ENCODE measurements at regions not wholly inside any gene's neighbourhood (a gene's known extent, or its start where the extent isn't known, plus 50 kb on each side); places are given as distances from the start of the nearest gene placed in this dataset.
A peak's percentile ranks its signal among the peaks of the same experiment; 100 is the strongest.
"Not testable (repeated sequence)": the region's sequence is repeated elsewhere in the genome, so short reads cannot be mapped to it uniquely, and the experiment has no call there.

DNA sequence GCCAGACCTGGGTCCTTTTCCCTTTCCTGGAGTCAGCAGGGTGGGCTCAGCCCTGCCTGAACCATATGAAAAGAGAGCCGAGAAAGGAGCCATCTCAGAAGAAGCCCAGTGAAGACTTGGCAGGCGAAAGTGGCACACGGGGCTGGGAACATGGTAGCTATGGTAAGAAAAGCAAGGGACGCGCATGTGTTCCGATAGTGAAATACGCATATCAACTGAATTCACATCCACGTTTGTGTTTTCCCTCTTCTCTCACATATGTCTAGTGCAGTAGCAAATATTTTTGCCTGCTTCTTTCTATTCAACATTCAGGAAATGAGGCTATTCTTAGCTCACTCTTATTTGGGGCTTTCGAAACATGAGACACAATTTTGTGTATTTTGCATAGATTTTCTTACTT is 54.1 kb upstream of the PEG3 start:
- no peak for DNase-seq

GRCh38 chr19:56896095-56896494 is 55.6 kb upstream of the PEG3 start:
- DNase-seq, result no peak

DNA sequence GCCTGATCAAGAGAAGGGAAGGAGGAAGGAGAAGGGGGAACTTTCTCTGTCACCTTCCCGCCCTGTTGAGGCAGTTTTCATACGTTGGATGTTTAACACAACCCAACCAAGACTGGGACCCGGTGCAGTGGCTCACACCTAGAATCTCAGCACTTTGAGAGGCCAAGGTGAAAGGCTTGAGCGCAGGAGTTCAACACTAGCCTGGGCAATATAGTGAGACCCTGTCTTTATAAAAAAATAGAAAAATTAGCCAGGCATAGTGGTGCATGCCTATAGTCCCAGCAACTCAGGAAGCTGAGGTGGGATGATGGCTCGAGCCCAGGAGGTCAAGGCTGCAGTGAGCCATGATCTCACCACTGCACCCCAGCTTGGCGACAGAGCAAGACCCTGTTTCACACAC is 59.4 kb upstream of the PEG3 start:
- no peak for DNase-seq

- DNase-seq, result no peak
Measured at GRCh38 chr19:56900573-56901097, 60.1 kb upstream of the PEG3 start.

GRCh38 chr19:56905631-56906150 is 65.2 kb upstream of the PEG3 start:
- no peak for DNase-seq

DNA sequence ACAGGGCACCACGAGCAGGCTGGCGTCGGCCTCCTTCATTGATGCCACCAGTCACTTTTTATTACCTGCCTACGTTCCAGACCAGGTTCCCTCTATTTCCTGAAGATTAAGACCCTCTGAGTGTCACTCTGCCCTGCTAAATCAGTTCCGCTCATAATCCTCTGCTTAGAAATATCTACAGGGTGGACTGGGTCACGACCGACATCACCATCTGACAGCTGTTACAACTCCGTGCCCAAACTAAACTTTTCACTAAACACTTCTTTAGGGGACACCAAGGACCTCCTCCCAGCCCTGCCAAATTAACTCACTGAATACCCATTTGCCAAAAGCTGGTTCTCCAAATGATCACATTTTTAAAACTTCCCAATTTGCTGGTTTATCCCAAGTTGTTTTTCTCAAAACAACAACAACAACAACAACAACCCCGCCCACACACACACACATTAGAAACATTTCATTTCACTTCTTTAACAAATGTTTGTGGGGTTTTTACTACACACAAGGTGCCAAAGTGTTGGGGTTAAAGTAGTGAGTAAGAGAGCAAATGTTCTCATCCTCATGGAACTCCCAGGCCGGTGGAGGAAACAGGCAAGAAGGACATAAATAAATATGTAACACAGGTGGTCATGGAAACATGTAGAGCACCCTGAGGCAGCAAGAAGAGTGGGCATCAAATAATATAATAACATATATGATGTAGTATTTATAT is 72.0 kb upstream of the PEG3 start:
- no peak for DNase-seq

DNA sequence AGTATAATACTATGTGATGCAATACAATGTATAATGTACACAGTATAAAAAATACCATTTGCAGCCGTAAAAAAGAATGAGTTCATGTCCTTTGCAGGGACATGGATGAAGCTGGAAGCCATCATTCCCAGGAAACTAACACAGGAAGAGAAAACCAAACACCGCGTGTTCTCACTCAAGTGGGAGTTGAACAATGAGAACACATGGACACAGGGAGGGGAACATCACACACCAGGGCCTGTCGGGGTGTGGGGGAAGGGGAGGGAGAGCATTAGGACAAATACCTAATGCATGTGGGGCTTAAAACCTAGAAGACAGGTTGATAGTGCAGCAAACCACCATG is 72.6 kb upstream of the PEG3 start:
- not testable (repeated sequence) for DNase-seq

DNA sequence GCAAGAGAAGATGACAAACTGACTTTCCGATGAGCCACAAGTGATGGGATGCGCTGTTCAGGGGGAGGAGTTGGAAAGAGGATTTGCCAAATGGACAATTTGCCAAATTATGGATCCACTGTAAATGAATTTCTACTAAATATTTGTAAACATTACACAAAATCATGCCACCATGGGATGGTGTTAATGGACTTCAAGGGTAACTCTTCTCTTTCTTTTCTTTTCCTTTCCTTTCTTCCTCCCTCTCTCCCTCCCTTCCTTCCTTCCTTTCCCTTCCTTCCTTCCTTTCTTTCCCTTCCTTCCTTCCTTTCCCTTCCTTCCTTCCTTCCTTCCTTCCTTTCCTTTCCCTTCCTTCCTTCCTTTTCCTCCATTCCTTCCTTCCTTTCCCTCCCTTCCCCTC is 76.0 kb upstream of the PEG3 start:
- no peak for DNase-seq

DNA sequence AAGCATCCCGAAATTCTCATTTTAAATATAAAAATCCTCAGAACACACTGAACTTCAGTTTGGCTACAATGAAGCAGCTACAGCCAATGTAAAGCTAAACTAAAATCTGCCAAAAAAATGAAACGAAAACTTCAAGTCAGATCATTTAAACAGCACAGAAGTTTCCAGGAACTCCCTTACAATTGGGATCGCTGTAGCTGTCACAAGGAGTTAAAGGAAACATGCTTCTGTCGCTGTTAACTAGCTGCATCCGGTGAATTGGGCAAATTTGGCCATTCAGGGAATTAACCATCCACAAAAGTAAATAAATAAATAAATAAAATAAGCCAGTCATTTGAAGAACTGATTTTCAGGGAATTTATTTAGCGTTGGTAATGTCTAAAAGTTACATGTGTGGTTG is 77.0 kb upstream of the PEG3 start:
- DNase-seq, result no peak

DNA sequence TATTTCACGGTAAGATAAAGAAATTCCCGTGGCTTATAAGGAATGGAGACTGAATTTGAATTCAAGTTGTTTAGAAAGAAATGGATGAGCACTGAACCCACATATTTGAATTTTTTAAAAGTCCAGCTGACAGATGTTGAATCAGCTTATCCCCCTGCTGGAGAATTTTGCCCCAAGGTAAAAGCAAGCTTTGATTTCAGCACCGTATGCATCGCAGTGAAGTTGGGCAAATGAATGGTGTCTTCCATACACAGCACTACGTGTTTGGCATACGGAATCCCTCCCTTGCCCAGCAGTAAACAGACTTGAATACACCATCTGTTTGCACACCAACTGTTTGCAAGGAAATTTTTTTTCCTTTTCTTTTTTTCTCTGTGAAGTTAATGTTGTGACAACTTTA is 77.5 kb upstream of the PEG3 start:
- DNase-seq, result no peak

GRCh38 chr19:56918682-56919307 is 78.3 kb upstream of the PEG3 start:
- no peak for DNase-seq

- no peak for DNase-seq
Measured at GRCh38 chr19:56919308-56919995, 78.9 kb upstream of the PEG3 start.

GRCh38 chr19:56926094-56926493 is 85.6 kb upstream of the PEG3 start:
- not testable (repeated sequence) for DNase-seq

- DNase-seq, result no peak
Measured at GRCh38 chr19:56927294-56927693, 86.8 kb upstream of the PEG3 start.

DNA sequence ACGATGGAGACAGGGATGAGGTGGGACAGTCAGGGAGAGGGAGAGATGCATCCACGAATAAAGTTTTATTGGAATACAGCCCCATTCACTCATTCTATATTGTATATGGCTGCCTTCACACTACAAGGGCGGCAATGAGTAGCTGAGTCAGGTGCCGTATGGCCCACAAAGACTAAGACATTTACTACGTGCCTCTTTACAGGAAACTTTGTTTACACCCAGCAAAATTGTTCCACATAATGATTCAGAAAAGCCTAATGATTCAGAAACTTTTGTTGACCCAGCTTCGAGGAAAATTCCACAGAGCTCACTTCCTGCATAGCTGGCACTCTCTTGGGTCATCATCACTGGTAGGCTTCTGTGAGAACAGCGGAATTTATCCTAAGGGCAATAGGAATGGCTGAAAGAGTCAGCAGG is 87.3 kb upstream of the PEG3 start:
- DNase-seq, result no peak

GRCh38 chr19:56930647-56931535 is 90.4 kb upstream of the PEG3 start:
- peak; percentile 21 for DNase-seq

- DNase-seq, result no peak
Measured at GRCh38 chr19:56933014-56933705, 92.6 kb upstream of the PEG3 start.

GRCh38 chr19:56934438-56935090 is 94.0 kb upstream of the PEG3 start:
- DNase-seq, result no peak

DNA sequence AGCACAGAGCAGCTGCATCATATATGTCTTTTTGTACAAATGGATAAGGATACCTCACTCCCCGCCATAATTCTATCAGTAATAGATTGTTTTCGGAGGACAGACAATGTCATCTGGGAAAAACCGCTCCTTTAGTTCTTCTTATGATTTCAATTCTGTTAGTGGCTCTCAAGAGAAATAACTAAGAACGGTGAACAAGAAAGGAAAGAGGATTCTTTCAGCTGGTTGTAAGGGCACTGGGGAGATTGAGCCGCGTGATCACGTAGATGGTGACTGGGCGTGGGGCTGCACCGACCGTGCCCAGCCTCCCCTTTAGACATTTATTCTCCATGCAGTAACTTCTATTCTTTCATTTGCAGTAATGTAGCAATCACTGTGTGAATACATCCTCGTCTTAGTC is 99.4 kb upstream of the PEG3 start:
- no peak for DNase-seq

DNA sequence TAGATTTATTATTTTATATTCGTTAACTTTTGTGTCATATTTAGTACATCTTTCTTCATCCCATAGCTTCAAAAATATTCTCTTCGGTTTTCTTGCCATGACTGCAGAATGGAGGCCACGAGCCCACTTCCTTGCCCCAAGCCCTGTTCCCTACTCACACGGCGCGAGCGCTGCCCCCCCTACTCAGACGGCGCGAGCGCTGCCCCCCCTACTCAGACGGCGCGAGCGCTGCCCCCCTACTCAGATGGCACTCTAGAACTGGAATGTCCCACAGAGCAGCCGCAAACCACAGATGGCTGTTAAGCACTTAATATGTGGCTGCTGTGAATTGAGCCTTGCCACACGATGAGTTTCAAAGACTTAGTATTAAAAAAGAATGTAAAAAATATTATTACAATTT is 102.2 kb upstream of the PEG3 start:
- no peak for DNase-seq

- no peak for DNase-seq
Measured at GRCh38 chr19:56946159-56946558, 105.6 kb upstream of the PEG3 start.

DNA sequence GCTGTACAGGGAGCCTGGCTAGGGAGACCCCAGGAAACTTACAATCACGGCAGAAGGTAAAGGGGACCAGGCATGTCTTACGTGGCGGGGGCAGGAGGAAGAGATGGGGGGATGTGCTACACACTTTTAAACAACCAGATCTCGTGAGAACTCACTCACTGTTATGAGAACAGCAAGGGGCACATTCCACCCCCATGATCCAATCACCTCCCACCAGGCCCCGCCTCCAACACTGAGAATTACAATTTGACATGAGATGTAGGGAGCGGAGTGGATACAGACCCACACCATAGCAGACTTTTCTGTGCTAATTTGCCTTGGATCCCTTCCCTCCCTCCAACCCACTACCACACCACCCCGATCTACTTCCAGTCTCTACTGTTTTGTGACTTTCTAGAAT is 106.7 kb upstream of the PEG3 start:
- DNase-seq, result no peak

Data from NCI-H2029 treated with DMSO at 0.1 percent for 48 hours (cell line).